PC-9 (cell line): ENCODE measurements at regions not wholly inside any gene's neighbourhood (a gene's known extent, or its start where the extent isn't known, plus 50 kb on each side); places are given as distances from the start of the nearest gene placed in this dataset.
"Not testable (repeated sequence)": the region's sequence is repeated elsewhere in the genome, so short reads cannot be mapped to it uniquely, and the experiment has no call there.

Source experiments
- BruUV-seq: library from RNA; stranded (reverse); fragments of 400-500 nt; replicated peaks from 2 replicates; lab custom pipeline; 2021; lab: Mats Ljungman, UMichigan
- CTCF ChIA-PET: fragments of 300-600 bp; sonication (Branson Sonifier 250); formaldehyde crosslinking; loops from one replicate; lab custom pipeline; 2022; ENCODE audit warnings: antibody characterized with exemption; lab: Charles Lee
- POLR2A ChIA-PET: fragments of 300-600 bp; sonication (Branson Sonifier 250); formaldehyde crosslinking; loops from one replicate; lab custom pipeline; 2022; ENCODE audit warnings: antibody characterized with exemption; ENCODE audit not compliant: unreplicated experiment; lab: Charles Lee
- DNase-seq, 2 experiments: peaks; one replicate each; pipeline versions ENCODE4 v3.0.0 to v3.0.0-alpha.2; 2015 to 2022; ENCODE audit warnings: mixed read lengths in 1 of 2
- H2AFZ ChIP-seq: fragments of 200-600 bp; sonication (generic); 2 replicates; pipeline ENCODE4 v1.8.1; 2017; ENCODE audit warnings: antibody characterized with exemption
- H3F3A ChIP-seq: fragments of 200-600 bp; sonication (generic); 2 replicates; pipeline ENCODE4 v1.8.1; 2017; ENCODE audit warnings: antibody characterized with exemption, mild to moderate bottlenecking, low read depth; ENCODE audit not compliant: insufficient read depth
- H3K27ac ChIP-seq: fragments of 200-600 bp; sonication (generic); 2 replicates; pipeline ENCODE4 v1.6.1; 2016; ENCODE audit warnings: mixed run types
- H3K27me3 ChIP-seq: fragments of 200-600 bp; sonication (generic); 2 replicates; pipeline ENCODE4 v1.6.1; 2016; ENCODE audit warnings: low read depth, mixed run types; ENCODE audit not compliant: insufficient read depth
- H3K36me3 ChIP-seq: fragments of 200-600 bp; sonication (generic); 2 replicates; pipeline ENCODE4 v1.6.1; 2016; ENCODE audit warnings: low read depth, mixed run types
- H3K4me1 ChIP-seq: fragments of 200-600 bp; sonication (generic); replicated peaks from 2 replicates; pipeline ENCODE4 v1.6.1; 2016; ENCODE audit warnings: mixed run types; ENCODE audit not compliant: insufficient read depth
- H3K4me2 ChIP-seq: fragments of 200-600 bp; sonication (generic); 2 replicates; pipeline ENCODE4 v1.6.1; 2017; ENCODE audit warnings: mixed run types
- H3K4me3 ChIP-seq: fragments of 200-600 bp; sonication (generic); 2 replicates; pipeline ENCODE4 v1.6.1; 2016; ENCODE audit warnings: mixed run types
- H3K79me2 ChIP-seq: fragments of 200-600 bp; sonication (generic); 2 replicates; pipeline ENCODE4 v1.6.1; 2017; ENCODE audit warnings: low read depth, mixed run types
- H3K9me2 ChIP-seq: fragments of 200-600 bp; sonication (generic); 2 replicates; pipeline ENCODE4 v1.8.1; 2017; ENCODE audit warnings: mild to moderate bottlenecking; ENCODE audit not compliant: insufficient read depth
- H3K9me3 ChIP-seq: fragments of 200-600 bp; sonication (generic); 2 replicates; pipeline ENCODE4 v1.8.1; 2016; ENCODE audit warnings: low read depth; ENCODE audit not compliant: insufficient read depth
- H4K20me1 ChIP-seq: fragments of 200-600 bp; sonication (generic); 2 replicates; pipeline ENCODE4 v1.8.1; 2017; ENCODE audit not compliant: insufficient read depth
- EZH2 ChIP-seq: fragments of 200-600 bp; sonication (generic); IDR thresholded peaks from 2 replicates; pipeline ENCODE4 v1.8.0; 2017; ENCODE audit warnings: antibody characterized with exemption, low read depth
- intact Hi-C: fragments of 100-400 bp; cut with micrococcal nuclease; formaldehyde crosslinking; loops from one replicate; pipeline ENCODE4 v1.10.0; 2022; ENCODE audit not compliant: unreplicated experiment
- TF ChIP-seq, protein P1 (sequence below): fragments of 200-600 bp; sonication (generic); conservative IDR thresholded peaks from 2 replicates; pipeline ENCODE4 v1.6.1; 2017; ENCODE audit warnings: mixed run types, antibody characterized with exemption, mild to moderate bottlenecking, moderate library complexity

DNA sequence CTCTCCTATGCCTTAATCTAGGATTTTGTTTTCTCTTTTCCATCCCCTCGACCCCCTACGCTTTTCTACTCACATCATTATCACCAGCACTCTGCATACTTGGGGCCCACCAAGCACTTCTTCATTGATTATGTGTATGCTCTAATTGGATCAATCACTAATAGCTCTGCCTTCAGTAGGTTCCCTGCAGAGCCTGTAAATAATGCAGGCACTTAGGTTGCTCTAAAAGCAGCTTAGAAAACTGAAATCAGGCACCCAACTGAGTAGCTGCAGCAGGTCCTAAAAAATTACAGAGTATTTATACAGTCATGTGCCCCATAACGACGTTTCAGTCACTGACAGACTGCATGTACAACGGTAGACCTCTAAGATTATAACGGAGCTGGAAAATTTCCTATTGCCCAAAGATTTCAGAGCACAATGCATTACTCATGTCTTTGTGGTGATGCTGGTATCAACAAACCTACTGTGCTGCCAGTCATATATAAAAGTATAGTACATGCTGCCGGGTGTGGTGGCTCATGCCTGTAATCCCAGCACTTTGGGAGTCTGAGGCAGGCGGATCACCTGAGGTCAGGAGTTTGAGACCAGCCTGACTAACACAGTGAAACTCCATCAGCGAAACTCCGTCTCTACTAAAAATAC lies 280.4 kb downstream of the HS3ST3B1 start:
- H3K36me3 ChIP-seq, result no peaks in the 10 kb centered on the region
- H3K4me3 ChIP-seq, result no peak overlapping the region
- no peaks in the 10 kb centered on the region for H4K20me1 ChIP-seq
- BruUV-seq, result no TSS peak
- DNase-seq, result no peak
- no peaks in the 10 kb centered on the region for H3F3A ChIP-seq
- ChIA-PET POLR2A (no interaction called here), CTCF (no interaction called here)
- intact Hi-C loops, result no loop called here
- H3K4me2 ChIP-seq, result no peak overlapping the region
- H3K27ac ChIP-seq, result no peak overlapping the region
- no peaks in the 10 kb centered on the region for H3K79me2 ChIP-seq
- H2AFZ ChIP-seq, result no peak overlapping the region
- no peaks in the 10 kb centered on the region for H3K9me2 ChIP-seq
- H3K27me3 ChIP-seq, result no peaks in the 10 kb centered on the region
- TF ChIP-seq EZH2, result no peak
- no peaks in the 10 kb centered on the region for H3K9me3 ChIP-seq
- no peaks in the 10 kb centered on the region for H3K4me1 ChIP-seq

- H3K36me3 ChIP-seq, result no peaks in the 10 kb centered on the region
- intact Hi-C loops, result no loop called here
- BruUV-seq, result no TSS peak
- no peak overlapping the region for H2AFZ ChIP-seq
- no peaks in the 10 kb centered on the region for H3K4me1 ChIP-seq
- ChIA-PET CTCF (no interaction called here), POLR2A (no interaction called here)
- no peak overlapping the region for H3K4me2 ChIP-seq
- no peak overlapping the region for H3K27ac ChIP-seq
- no peaks in the 10 kb centered on the region for H3K79me2 ChIP-seq
- no peaks in the 10 kb centered on the region for H3K9me2 ChIP-seq
- H3F3A ChIP-seq, result no peaks in the 10 kb centered on the region
- no peak for TF ChIP-seq EZH2
- TF ChIP-seq, protein P1, sequence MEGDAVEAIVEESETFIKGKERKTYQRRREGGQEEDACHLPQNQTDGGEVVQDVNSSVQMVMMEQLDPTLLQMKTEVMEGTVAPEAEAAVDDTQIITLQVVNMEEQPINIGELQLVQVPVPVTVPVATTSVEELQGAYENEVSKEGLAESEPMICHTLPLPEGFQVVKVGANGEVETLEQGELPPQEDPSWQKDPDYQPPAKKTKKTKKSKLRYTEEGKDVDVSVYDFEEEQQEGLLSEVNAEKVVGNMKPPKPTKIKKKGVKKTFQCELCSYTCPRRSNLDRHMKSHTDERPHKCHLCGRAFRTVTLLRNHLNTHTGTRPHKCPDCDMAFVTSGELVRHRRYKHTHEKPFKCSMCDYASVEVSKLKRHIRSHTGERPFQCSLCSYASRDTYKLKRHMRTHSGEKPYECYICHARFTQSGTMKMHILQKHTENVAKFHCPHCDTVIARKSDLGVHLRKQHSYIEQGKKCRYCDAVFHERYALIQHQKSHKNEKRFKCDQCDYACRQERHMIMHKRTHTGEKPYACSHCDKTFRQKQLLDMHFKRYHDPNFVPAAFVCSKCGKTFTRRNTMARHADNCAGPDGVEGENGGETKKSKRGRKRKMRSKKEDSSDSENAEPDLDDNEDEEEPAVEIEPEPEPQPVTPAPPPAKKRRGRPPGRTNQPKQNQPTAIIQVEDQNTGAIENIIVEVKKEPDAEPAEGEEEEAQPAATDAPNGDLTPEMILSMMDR, result no peak
- 0 out of 2 replicates have a peak, but pooled peaks cover 4% of the 10 kb centered on the region for H3K27me3 ChIP-seq
- no peaks in the 10 kb centered on the region for H4K20me1 ChIP-seq
- H3K4me3 ChIP-seq, result no peak overlapping the region
- no peaks in the 10 kb centered on the region for H3K9me3 ChIP-seq
- no peak for DNase-seq
Observed at GRCh38 chr17:14580499-14580898, 279.6 kb downstream of the HS3ST3B1 start.

DNA sequence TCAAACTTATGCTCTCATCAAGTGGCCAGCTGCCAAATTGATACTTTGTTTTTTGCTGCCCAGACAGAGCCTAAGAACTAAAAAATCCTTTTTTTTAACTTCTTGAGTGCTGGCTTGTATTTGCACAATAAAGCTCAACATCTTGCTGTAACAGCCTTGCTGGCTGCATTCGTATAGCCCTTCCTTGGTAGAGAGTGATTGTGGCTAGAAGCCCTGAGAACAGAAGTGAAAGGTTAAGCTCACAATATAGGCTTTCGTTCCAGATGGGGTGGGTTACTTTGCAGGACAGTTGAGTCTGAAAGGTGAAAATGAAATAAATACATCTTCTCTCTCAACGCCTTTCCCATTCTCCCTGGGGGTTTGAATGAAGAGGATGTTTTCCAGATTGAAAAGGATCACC lies 278.8 kb downstream of the HS3ST3B1 start:
- Histone ChIP-seq H3K9me3 (no peaks in the 10 kb centered on the region), H3K4me3 (no peak overlapping the region), H4K20me1 (no peaks in the 10 kb centered on the region), H3K79me2 (no peaks in the 10 kb centered on the region), H2AFZ (no peak overlapping the region), H3K27me3 (0 out of 2 replicates have a peak, but pooled peaks cover 4% of the 10 kb centered on the region), H3K27ac (no peak overlapping the region), H3K4me2 (no peak overlapping the region), H3F3A (no peaks in the 10 kb centered on the region), H3K4me1 (no peaks in the 10 kb centered on the region), H3K36me3 (no peaks in the 10 kb centered on the region), H3K9me2 (no peaks in the 10 kb centered on the region)
- POLR2A ChIA-PET, result no interaction called here
- no peak for DNase-seq
- intact Hi-C loops, result no loop called here
- TF ChIP-seq, protein P1, result no peak
- TF ChIP-seq EZH2, result no peak
- CTCF ChIA-PET, result no interaction called here
- no TSS peak for BruUV-seq

DNA sequence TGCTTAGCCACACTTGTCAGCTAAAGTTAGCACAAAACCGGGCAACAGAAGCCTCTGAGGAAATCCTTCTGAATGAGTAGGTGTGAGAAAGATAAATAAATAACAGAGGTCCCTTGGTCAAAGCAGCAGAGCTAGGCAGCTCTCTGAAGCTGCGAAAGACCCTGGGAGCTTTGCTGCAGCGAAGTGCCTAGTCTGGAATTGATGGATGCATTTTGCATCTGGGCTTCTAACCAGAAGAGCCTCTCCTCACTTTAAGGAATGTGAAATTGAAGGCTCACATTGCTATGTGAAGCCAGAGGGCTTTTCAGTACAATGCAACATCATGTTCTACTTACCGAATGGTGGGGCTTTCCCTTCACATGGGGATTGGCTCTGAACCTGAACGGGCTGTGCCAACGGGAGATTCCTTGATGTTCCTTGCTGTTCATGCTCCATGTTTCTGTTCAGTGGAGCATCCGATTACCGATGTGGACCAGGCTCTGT lies 274.6 kb downstream of the HS3ST3B1 start:
- CTCF ChIA-PET, result no interaction called here
- H3K27me3 ChIP-seq, result 0 out of 2 replicates have a peak, but pooled peaks cover 4% of the 10 kb centered on the region
- no peak overlapping the region for H3K4me2 ChIP-seq
- H3K9me3 ChIP-seq, result no peaks in the 10 kb centered on the region
- intact Hi-C loops, result no loop called here
- TF ChIP-seq EZH2, result no peak
- TF ChIP-seq, protein P1, result no peak
- no peaks in the 10 kb centered on the region for H3K79me2 ChIP-seq
- H3F3A ChIP-seq, result no peaks in the 10 kb centered on the region
- no peak for DNase-seq
- no peaks in the 10 kb centered on the region for H3K9me2 ChIP-seq
- POLR2A ChIA-PET, result no interaction called here
- no peak overlapping the region for H2AFZ ChIP-seq
- H3K27ac ChIP-seq, result no peak overlapping the region
- no peaks in the 10 kb centered on the region for H4K20me1 ChIP-seq
- H3K4me3 ChIP-seq, result no peak overlapping the region
- BruUV-seq, result no TSS peak
- H3K36me3 ChIP-seq, result no peaks in the 10 kb centered on the region
- no peaks in the 10 kb centered on the region for H3K4me1 ChIP-seq

- POLR2A ChIA-PET, H3K4me3 ChIP-seq, H3F3A ChIP-seq, H2AFZ ChIP-seq, H3K4me2 ChIP-seq, H3K36me3 ChIP-seq, DNase-seq, H3K9me2 ChIP-seq, H3K27me3 ChIP-seq, CTCF ChIA-PET, H4K20me1 ChIP-seq, H3K9me3 ChIP-seq, intact Hi-C loops, H3K4me1 ChIP-seq, H3K79me2 ChIP-seq, H3K27ac ChIP-seq, BruUV-seq: not testable (repeated sequence)
Observed at GRCh38 chr17:14560325-14560724, 259.4 kb downstream of the HS3ST3B1 start.
